RPMI8226 (cell line): ENCODE measurements at regions not wholly inside any gene's neighbourhood (a gene's known extent, or its start where the extent isn't known, plus 50 kb on each side); places are given as distances from the start of the nearest gene placed in this dataset.
"Not testable (repeated sequence)": the region's sequence is repeated elsewhere in the genome, so short reads cannot be mapped to it uniquely, and the experiment has no call there.

Source experiments
- DNase-seq: peaks from one replicate; pipeline ENCODE4 v3.0.0-alpha.2; 2015

DNA sequence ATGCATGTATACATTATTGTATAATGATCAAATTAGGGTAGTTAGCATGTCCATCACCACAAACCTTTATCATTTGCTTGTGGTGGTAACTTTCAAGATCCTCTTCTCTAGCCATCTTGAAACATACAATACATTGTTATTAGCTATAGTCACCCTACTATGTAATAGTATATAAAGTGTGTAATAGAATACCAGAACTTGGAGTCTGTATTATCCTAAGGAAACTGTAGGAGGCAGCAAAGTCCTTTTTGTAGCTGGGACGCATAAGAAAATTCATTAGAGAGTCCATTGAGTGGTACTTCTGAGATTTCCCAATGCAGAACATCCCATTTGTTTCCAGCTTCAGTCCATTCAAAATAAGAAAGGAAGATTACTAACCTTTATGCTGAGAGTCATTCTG, 325.9 kb upstream of the LRFN5 start:
- no peak for DNase-seq

DNA sequence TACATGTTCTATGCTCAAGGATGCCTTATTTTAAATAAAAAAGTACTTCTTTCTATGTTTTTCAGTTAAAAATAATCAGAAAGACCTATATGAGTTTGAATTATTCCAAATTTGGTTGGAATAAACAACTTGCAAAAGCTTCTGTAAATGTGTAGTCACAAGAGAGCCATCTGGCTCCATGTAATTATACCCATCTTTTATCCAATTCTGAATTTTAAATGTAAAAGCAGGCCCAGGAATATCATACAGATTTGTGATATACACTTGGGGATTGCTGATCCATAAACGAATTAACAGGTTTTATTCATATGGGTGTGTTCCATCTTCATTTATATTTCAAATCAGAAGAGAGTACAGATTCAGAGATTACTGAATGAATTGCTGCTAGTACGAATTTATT, 329.2 kb upstream of the LRFN5 start:
- DNase-seq = no peak

DNA sequence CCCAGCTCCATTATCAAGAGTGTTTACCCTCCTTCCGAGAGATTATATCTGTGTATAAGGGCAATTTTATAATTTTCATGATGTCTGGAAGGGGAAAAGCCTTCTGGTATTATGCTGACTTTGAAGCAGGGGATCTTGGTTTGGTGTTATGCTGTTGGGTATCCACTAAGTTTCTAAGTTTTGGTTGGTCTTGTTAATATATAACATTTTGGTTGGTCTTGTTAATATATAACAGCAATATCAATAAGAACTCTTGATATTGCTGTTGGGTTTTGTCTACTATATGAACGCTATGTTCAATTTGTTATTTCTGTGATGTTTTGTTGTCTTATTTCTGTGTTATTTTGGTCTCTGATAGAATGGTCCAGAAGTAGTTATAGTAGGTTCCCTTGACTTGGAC, 349.2 kb upstream of the LRFN5 start:
- DNase-seq = no peak

DNA sequence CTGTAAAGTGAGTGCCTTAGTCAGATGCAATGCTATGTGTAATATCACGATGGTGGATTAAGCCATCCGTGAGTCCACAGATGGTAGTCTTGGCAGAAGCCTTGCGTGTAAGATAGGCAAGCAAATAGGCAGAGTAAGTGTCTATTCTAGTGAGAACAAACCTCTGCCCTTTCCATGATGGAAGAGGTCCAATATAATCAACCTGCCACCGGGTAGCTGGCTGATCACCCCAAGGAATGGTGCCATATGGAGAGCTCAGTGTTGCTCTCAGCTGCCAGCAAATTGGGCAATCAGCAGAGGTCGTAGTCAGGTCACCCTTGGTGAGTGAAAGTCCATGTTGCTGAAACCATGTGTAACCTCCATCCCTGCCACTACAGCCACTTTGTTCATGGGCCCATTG, 371.2 kb upstream of the LRFN5 start:
- DNase-seq = no peak

DNA sequence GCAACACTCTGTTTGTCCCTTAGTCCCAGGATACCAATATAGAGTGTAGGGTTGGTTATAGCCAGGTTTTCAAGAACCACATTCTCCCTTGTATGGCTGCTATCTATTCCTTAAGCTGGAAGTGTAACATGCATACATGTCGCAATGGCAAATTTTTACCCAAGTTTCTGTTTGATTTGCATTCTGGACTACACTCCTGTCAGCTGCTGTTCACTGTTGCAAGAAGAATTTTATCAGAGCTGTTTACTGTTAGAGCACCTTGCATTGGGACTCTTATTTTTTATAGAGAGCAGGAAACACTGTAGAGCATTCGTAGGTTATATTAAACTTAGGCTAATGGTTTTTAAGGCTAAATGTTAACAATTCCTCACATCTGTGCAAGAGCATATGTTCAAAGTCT, 376.0 kb upstream of the LRFN5 start:
- no peak for DNase-seq

DNA sequence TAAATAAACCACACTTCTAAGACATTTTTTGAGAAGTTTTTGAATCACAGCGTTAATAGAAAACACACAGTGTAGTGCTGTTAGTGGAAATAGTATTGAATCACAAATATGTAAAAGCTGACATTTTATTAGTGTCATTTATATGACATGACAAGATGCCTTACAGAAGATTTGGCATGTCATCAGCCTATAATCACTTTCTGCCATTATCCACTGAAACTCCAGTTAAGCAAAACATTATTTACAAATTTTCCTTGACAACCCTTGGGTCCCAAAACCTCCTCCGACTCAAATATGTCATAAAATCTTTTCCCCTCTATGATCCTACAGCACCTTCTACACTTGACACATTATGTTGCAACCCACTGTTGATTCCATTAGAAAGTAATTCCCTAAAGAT, 376.9 kb upstream of the LRFN5 start:
- no peak for DNase-seq

DNA sequence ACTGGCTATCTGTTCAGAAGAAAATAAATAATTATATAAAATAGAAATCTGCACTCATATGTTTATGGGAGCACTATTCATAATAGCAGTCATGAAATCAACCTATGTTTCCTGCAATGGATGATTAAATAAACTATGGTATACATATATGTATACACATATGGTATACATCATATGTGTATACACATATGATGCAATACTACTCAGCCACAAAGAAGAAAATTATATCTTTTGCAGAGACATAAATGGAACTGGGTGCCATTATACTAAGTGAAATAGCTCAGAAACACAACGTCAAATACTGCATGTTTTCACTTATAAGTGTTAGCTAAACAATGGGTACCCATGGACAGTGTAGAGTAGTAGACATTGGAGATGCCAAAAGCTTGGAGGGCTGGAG, 381.2 kb upstream of the LRFN5 start:
- DNase-seq = no peak

DNA sequence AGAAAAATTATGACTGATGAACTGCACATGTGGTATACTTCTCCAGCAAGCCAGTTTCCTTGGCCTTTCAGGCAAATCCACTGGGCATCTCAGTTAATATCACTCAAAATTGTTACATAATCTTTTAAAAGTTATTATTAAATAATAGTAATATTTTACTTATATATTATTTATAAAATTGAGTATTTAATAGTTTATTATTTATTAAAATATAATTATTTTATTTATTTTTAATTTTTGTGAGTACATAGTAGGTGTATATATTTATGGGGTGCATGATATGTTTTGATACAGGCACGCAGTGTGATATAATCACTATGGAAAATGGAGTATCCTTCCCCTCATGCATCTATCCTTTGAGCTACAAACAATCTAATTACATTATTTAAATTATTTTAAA, 384.1 kb upstream of the LRFN5 start:
- DNase-seq = no peak

DNA sequence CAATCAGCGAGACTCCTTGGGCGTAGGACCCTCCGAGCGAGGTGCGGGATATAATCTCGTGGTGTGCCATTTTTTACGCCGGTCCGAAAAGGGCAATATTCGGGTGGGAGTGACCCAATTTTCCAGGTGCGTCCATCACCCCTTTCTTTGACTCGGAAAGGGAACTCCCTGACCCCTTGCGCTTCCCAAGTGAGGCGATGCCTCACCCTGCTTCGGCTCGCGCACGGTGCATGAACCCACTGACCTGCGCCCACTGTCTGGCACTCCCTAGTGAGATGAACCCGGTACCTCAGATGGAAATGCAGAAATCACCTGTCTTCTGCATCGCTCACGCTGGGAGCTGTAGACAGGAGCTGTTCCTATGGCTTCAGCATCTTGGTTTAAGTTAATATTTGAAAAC, 391.7 kb upstream of the LRFN5 start:
- not testable (repeated sequence) for DNase-seq

DNA sequence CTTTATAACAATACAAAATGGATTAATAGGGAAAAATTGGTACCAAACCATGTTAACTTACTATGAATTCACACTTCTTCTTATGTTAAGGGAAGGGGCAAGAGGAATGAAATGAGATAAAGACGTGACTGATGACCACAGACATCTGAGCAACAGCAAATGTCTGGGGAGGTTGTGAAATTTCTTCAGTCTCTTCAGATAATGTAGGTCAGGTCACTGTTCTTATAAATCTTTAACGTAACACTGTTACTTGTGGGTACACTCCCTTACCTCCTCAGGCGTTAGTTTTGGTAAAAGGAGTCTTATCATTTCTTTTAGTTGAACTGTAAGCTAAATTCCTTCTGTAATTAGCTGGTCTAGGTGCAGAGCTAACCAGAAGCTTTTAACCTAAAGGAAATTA, 405.0 kb upstream of the LRFN5 start:
- no peak for DNase-seq

DNA sequence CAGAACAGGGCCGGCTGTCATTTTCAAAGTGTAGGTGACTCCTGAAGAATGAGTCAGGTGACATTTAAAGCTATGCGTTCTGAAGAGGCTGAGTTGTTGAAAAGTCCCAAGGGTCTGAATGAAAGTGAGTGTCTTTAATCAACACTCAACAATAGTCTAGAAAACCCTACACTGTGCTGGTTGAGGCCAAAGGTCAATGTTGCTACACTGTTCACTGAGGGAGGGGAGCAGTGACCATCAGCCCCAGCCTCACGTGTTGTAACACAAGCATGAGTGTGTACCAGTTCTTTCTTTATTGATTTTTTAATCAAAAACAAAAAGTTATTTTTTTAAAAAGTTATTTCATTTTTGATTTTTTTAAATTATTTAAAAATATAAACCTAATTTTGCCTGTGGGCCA, 418.8 kb upstream of the LRFN5 start:
- no peak for DNase-seq

DNA sequence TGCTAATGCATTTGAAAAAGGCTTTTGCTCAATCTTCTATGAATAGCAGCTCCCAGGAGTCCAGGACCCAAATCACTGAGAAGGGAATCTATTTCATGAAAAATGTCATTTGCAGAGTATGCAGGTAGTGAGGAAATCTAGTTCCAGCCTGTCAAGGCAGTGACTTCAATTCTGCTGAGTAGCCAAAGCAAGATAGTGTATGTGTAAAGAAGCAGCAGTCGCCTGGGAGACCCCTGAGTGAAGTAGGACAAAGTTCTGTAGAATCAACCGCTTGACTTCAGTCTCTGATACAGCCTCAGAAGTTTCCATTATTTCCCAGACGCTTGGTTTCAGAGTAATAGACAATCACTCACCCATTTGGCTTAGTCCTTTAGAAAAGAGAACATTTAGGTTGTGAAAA, 435.6 kb upstream of the LRFN5 start:
- no peak for DNase-seq

DNA sequence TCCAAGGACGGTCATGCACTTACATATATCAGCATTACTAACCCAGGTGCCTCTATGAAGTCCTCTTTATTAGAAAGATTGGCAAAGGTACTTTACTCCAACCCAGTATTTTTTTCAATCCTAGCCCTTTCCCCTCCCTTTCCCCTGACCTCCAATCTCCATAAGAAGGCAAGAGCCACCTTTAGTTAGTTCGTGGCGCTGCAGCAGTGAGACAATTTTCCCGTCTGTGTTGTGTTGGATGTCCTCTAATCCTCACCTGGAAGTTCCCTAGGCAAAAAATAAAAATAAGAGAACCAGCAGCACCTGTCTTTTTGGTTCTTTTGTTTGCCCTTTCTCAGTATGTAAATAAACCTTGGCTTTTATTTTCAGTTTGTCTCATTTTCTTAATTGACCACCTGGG, 439.6 kb upstream of the LRFN5 start:
- DNase-seq = no peak

DNA sequence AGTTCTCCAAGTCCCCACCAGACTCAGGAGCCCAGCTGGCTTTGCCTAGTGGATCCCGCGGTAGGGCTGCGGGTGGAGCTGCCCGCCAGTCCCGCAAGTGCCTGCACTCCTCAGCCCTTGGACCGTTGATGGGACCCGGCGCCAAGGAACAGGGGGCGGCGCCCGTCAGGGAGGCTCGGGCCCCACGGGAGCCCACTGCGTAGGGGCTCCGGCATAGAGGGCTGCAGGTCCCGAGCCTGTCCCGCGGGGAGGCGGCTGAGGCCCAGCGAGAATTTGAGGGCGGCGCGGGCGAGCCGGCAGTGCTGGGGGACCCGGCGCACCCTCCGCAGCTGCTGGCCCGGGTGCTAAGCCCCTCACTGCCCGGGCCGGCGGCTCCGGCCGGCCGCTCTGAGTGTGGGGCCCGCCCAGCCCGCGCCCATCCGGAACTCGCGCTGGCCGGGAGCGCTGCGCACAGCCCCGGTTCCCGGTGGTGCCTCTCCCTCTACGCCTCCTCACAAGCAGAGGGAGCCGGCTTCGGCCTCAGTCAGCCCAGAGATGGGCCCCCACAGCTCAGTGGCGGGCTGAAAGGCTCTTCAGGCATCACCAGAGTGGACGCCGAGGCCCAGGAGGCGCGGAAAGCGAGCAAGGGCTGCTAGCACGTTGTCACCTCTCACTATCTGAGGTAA, 452.4 kb upstream of the LRFN5 start:
- DNase-seq = no peak

DNA sequence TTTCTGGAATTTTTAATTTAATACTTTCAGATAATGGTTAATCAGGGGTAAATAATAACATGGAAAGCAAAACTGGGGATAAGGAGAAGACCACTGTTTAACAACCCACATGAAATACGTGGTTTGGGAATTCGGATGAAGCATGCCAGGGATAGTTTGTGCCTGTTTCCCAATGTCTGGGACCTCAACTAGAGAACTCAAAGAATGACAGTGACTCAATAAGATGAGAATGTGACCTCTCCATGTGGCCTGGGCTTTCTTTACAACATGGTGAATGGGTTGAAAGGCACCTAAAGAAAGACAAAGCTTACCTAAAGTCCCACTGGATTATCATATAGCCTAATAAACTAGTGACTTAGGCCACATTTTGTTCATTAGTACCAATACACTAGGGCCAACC, 460.3 kb upstream of the LRFN5 start:
- no peak for DNase-seq

DNA sequence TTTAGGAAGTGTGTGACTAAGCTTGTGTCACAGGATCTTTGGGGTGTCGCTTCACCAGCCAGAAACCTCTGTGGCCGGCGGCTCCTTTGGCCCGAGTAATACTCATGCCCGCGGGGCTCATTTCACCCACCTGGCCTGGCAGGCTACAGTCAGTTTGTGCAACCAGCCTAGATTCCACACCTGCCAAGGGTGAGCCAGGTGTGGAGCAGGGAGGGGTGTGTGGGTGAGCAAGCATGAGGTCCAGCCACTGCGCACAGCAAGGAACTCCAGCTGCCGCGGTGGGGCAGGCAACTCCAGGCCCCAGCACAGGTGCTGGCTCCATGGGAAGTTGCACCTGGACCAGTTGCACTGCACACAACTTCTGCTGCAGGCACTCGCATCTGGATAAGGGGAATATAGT, 462.3 kb upstream of the LRFN5 start:
- peak; percentile 65 for DNase-seq

DNA sequence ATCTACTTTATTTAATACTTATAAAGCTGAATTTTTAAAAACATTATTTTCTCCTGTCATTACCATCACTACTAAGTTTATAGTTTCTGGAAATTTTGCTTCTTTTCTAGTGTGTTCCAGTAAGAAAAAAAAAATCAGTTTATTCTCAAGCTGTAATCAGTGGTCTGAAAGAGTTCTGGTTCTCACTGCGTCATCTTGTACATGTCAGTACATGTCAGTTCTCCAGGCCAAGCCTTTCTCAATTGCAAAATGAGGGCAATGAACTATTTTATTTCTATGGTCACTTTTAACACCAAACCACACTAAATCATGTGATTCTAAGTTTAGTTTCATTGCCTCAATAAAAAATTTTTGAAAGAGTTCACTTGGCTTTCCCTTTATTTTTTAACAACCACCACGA, 468.9 kb upstream of the LRFN5 start:
- no peak for DNase-seq

DNA sequence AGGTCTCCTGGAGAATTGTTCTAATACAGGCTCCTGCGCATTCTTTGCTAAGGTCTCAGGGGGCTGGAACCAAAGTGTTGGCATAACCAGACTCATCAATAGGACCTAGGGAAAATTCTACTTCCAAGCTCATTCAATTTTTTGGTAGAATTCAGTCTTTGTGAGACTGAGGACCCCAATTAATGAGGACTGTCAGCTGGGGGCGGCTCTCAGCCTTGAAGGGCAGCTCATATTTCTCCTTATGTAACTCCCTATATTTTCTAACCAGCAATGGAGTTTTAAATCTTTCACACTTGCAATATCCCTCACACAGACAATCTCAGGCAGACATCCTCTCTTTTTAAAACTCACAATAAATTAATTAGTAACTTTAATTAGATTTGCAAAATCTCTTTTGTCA, 476.4 kb upstream of the LRFN5 start:
- no peak for DNase-seq

DNA sequence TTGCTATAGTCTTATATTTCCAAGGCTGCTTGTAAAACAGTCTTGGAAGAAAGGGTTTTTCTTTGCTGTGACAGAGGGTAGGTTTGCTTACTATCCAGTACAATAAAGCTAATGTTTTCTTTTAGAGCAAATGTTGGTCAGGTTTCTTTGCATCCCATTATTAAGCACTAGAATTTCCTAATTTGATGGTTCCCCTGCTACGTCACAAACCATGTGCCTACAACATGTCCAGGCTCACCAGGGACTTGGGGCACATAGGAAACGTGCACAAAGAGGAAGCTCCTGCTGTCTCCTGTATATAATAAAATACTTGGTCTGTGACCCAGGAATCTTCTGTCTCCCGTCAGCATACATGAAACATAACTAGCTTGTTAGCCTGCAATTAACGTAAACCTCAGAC, 486.3 kb upstream of the LRFN5 start:
- DNase-seq = no peak

DNA sequence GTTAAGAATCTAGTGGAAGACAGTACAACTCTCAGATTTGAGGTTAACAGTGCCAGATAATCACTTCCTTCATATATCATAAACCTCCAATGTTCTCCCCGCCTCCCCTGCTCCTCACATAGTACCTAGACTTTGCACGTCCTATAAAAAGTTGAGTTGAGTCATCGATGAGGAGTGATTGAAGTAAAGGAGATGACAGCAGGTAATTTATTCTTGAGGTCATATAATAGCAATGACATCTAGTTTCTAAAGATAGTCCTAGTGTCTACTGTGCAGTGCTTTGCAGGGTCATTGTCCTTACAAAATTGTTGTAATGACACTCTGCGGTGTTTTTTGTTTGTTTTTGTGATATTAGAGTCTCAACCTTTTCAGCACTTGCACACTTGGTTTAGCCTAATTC, 510.5 kb upstream of the LRFN5 start:
- no peak for DNase-seq

DNA sequence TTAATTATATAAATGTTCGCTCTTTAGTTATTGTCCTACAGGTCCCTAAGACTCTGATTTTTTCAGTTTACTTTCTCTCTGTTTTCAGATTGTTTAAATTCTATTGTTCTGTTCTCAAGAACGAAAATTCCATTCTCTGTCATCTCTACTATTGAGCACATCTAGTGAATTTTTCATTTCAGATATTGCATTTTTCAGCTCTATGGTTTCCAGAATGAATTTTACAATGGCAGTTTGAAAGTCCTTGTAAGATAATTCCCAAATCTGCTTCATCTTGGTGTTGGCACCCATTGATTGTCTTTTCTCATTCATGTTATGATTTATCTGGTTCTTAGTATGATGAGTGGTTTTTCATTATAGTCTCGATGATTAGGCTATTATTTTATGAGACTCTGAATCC, 519.6 kb upstream of the LRFN5 start:
- DNase-seq = no peak

DNA sequence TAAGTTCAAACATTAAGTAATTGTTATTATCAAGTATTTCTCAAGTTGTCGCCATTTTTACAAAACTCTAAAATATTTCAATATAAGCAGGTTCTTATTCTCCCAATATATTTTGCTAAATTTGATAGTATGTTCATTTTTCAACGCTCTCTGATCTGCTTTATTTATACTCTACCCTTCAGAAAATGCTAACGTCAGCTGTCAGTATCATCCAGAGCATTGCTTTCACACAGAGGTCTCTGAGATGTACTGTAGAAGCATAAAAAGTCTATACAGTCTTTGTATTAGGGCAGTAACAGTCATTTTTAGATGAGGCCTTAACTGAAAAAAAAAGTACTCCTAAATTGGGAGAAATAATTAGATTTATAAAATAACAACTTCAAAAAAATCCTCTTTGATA, 533.1 kb upstream of the LRFN5 start:
- DNase-seq = no peak

DNA sequence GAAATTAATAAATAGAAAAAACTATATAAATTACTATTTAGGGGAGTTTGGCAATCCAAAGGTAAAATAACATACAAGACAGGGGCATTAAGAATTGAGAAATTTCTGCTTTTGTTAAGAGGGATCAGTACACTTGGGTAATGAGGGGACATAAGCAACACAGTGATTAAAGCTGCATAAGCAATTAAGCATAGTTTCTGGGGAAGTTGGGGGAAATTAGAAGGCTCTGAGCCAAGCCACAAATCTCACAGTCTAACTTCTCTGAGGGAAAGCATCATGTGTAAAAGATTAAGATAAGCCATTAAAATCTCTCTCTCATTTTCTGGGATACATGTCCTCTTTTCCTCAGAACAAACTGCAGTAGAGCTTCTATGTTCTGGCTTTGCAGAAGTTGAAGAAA, 533.9 kb upstream of the LRFN5 start:
- DNase-seq = no peak

DNA sequence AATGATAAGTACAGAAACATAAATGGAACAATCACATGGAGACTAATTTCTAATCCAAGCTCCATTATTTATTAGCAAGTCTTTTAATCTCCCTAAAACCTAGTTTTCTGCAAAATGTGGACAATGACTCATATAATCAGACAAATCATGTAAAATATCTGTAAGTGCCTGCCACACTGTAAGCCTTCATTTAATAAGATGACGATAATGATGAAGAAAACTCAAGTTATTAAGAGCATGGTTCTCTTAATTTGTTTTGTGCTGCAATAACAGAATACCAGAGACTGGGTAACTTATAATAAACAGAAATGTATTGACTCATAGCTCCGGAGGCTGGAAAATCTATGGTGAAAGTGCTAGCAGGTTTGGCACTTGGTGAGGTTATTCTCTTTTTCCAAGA, 535.3 kb upstream of the LRFN5 start:
- DNase-seq = no peak

DNA sequence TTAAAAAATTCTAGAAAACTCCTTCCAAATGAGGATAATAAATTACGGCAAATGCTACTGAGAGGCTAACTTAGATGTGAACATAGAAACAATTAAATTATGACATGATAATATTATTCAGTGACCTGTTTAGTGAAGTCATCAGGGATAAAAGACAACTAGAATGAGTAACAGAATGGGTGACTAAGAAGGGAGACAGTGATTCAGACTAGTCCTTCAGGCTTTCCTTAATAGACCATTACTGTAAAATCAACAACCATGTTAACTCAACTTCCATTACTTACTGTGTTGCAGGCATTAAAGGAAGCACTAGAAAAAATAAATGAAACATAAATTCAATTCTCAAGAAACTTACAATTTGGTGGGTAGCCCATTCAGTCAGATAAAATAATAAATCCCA, 543.9 kb upstream of the LRFN5 start:
- no peak for DNase-seq

DNA sequence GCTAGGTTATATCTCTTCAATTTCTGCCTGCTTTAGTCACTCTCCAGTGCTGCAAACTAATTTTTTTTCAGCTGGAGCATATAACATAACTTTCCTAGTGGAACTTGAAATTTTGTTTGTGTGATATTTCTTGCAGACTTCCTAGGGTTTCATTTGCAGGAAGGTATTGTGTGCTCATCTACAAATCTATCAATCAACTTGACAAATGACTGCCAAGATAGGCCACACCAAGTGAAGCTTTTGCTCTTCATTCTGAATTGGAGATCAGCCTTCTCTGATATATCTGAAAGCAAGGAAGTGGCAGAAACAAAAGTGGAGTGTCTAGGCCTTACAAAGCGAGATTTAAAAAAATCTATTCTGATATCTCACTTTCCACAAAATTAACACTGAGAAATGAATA, 551.1 kb upstream of the LRFN5 start:
- DNase-seq = no peak
